Nephron (organoid): ENCODE measurements at regions not wholly inside any gene's neighbourhood (a gene's known extent, or its start where the extent isn't known, plus 50 kb on each side); places are given as distances from the start of the nearest gene placed in this dataset.

Experiments used
- H3K27ac Mint-ChIP-seq, 3 experiments: 2 replicates each; pipeline ENCODE4 v1.8.0; 2020; ENCODE audit warnings: mixed read lengths in 3 of 3, mild to moderate bottlenecking in 2 of 3, moderate library complexity in 1 of 3
- H3K27me3 Mint-ChIP-seq: 2 replicates; pipeline ENCODE4 v1.8.0; 2021; ENCODE audit warnings: low read depth, mild to moderate bottlenecking, moderate library complexity, mixed read lengths
- H3K36me3 Mint-ChIP-seq: 2 replicates; pipeline ENCODE4 v1.8.0; 2020; ENCODE audit warnings: low read depth, mixed read lengths
- H3K4me1 Mint-ChIP-seq: 2 replicates; pipeline ENCODE4 v1.8.0; 2020; ENCODE audit warnings: mixed read lengths
- H3K4me3 Mint-ChIP-seq, 3 experiments: 2 replicates each; pipeline ENCODE4 v1.8.0; 2020; ENCODE audit warnings: mild to moderate bottlenecking in 3 of 3, mixed read lengths in 3 of 3, moderate library complexity in 2 of 3
- H3K9me3 Mint-ChIP-seq: 2 replicates; pipeline ENCODE4 v1.8.0; 2020; ENCODE audit warnings: mixed read lengths
- CTCF ChIP-seq, 3 experiments: fragments of 200-600 bp; sonication (generic); IDR thresholded peaks; one replicate each; pipeline ENCODE4 v1.5.0; 2021; ENCODE audit warnings: antibody characterized with exemption in 3 of 3; ENCODE audit not compliant: unreplicated experiment in 3 of 3

GRCh38 chr1:178020968-178021640, 51.2 kb upstream of the SEC16B start:
- Mint-ChIP-seq H3K4me1 (peaks cover 6% of the 10 kb centered on the region), H3K27ac (peak overlapping the region in 1 of 3 experiments; percentile 86), H3K4me3 (no peak overlapping the region), H3K36me3 (peaks cover 26% of the 10 kb centered on the region), H3K27me3 (peaks cover 7% of the 10 kb centered on the region), H3K9me3 (peaks cover 12% of the 10 kb centered on the region)
- no peak for TF ChIP-seq CTCF (IDR thresholded peaks at IDR 0.05; ENCODE audit: unreplicated experiment in 3 of 3)

GRCh38 chr1:178021950-178022349, 52.1 kb upstream of the SEC16B start:
- peaks cover 6% of the 10 kb centered on the region for H3K4me1 Mint-ChIP-seq
- peaks cover 17% of the 10 kb centered on the region for H3K36me3 Mint-ChIP-seq

GRCh38 chr1:178023181-178023618, 53.3 kb upstream of the SEC16B start:
- H3K4me3 Mint-ChIP-seq = no peak overlapping the region
- peaks cover 7% of the 10 kb centered on the region for H3K36me3 Mint-ChIP-seq
- H3K4me1 Mint-ChIP-seq = peaks cover 6% of the 10 kb centered on the region
- TF ChIP-seq CTCF (IDR thresholded peaks at IDR 0.05; ENCODE audit: unreplicated experiment in 3 of 3) = no peak
- H3K27ac Mint-ChIP-seq = peak overlapping the region in 2 of 3 experiments; percentile 9 to 86
- peaks cover 3% of the 10 kb centered on the region for H3K9me3 Mint-ChIP-seq
- H3K27me3 Mint-ChIP-seq = peaks cover 7% of the 10 kb centered on the region

More at GRCh38 chr1:178021950-178022349, 52.1 kb upstream of the SEC16B start:
- H3K9me3 Mint-ChIP-seq = peaks cover 12% of the 10 kb centered on the region
- TF ChIP-seq CTCF (IDR thresholded peaks at IDR 0.05; ENCODE audit: unreplicated experiment in 3 of 3) = no peak
- peak overlapping the region in 2 of 3 experiments; percentile 13 to 86 for H3K27ac Mint-ChIP-seq
- H3K27me3 Mint-ChIP-seq = peaks cover 7% of the 10 kb centered on the region
- no peak overlapping the region for H3K4me3 Mint-ChIP-seq

- Mint-ChIP-seq H3K9me3 (no peaks in the 10 kb centered on the region), H3K27ac (no peak overlapping the region), H3K4me1 (peaks cover 15% of the 10 kb centered on the region), H3K36me3 (peaks cover 3% of the 10 kb centered on the region), H3K4me3 (no peak overlapping the region), H3K27me3 (peaks cover 7% of the 10 kb centered on the region)
- no peak for TF ChIP-seq CTCF (IDR thresholded peaks at IDR 0.05; ENCODE audit: unreplicated experiment in 3 of 3)
Measured at GRCh38 chr1:178024504-178024903, 54.6 kb upstream of the SEC16B start.

GRCh38 chr1:178025613-178026356, 55.9 kb upstream of the SEC16B start:
- Mint-ChIP-seq H3K27ac (peak overlapping the region in 1 of 3 experiments; percentile 32), H3K27me3 (peaks cover 7% of the 10 kb centered on the region), H3K9me3 (no peaks in the 10 kb centered on the region), H3K4me3 (no peak overlapping the region), H3K36me3 (peaks cover 1% of the 10 kb centered on the region), H3K4me1 (peaks cover 28% of the 10 kb centered on the region)
- TF ChIP-seq CTCF (IDR thresholded peaks at IDR 0.05; ENCODE audit: unreplicated experiment in 3 of 3) = no peak
